ENCODE measurements at regions not wholly inside any gene's neighbourhood (a gene's known extent, or its start where the extent isn't known, plus 50 kb on each side); places are given as distances from the start of the nearest gene placed in this dataset.
A peak's percentile ranks its signal among the peaks of the same experiment; 100 is the strongest.

GRCh38 chr11:134541355-134541754, 129.3 kb upstream of the B3GAT1 start:
- Mint-ChIP-seq H3K4me3 (no peak overlapping the region), H3K4me1 (ENCODE audit: unreplicated experiment) (peaks cover 35% of the 10 kb centered on the region), H3K9me3 (no peaks in the 10 kb centered on the region), H3K27ac (no peak overlapping the region), H3K36me3 (peaks cover 3% of the 10 kb centered on the region), H3K27me3 (peaks cover 19% of the 10 kb centered on the region)
- TF ChIP-seq CTCF (conservative IDR thresholded peaks at IDR 0.05) = no peak
- no peak for DNase-seq (ENCODE audit: extremely low spot score, unreplicated experiment)

- no peaks in the 10 kb centered on the region for H3K9me3 Mint-ChIP-seq
Measured at GRCh38 chr11:134539285-134539684, 127.2 kb upstream of the B3GAT1 start.

GRCh38 chr11:134538742-134539141, 126.7 kb upstream of the B3GAT1 start:
- Mint-ChIP-seq H3K9me3 (no peaks in the 10 kb centered on the region), H3K27ac (no peak overlapping the region), H3K36me3 (peaks cover 3% of the 10 kb centered on the region), H3K4me3 (no peak overlapping the region), H3K4me1 (ENCODE audit: unreplicated experiment) (peaks cover 32% of the 10 kb centered on the region), H3K27me3 (peaks cover 26% of the 10 kb centered on the region)
- TF ChIP-seq CTCF (conservative IDR thresholded peaks at IDR 0.05) = no peak
- peak; percentile 39 for DNase-seq (ENCODE audit: extremely low spot score, unreplicated experiment)

More at GRCh38 chr11:134539285-134539684, 127.2 kb upstream of the B3GAT1 start:
- Mint-ChIP-seq H3K27me3 (peaks cover 22% of the 10 kb centered on the region), H3K4me1 (ENCODE audit: unreplicated experiment) (peaks cover 35% of the 10 kb centered on the region), H3K27ac (peak overlapping the region; percentile 60), H3K4me3 (peak overlapping the region; percentile 62), H3K36me3 (peaks cover 3% of the 10 kb centered on the region)
- no peak for TF ChIP-seq CTCF (conservative IDR thresholded peaks at IDR 0.05)
- DNase-seq (ENCODE audit: extremely low spot score, unreplicated experiment) = peak; percentile 52

GRCh38 chr11:134537941-134538340, 125.9 kb upstream of the B3GAT1 start:
- peak; percentile 37 for DNase-seq (ENCODE audit: extremely low spot score, unreplicated experiment)
- TF ChIP-seq CTCF (conservative IDR thresholded peaks at IDR 0.05) = no peak
- H3K36me3 Mint-ChIP-seq = peaks cover 3% of the 10 kb centered on the region
- H3K27ac Mint-ChIP-seq = peak overlapping the region; percentile 39
- no peaks in the 10 kb centered on the region for H3K9me3 Mint-ChIP-seq
- H3K27me3 Mint-ChIP-seq = peaks cover 30% of the 10 kb centered on the region
- H3K4me1 Mint-ChIP-seq (ENCODE audit: unreplicated experiment) = peaks cover 26% of the 10 kb centered on the region
- H3K4me3 Mint-ChIP-seq = no peak overlapping the region

- Mint-ChIP-seq H3K4me3 (no peak overlapping the region), H3K36me3 (peaks cover 3% of the 10 kb centered on the region), H3K27ac (no peak overlapping the region), H3K9me3 (no peaks in the 10 kb centered on the region), H3K27me3 (peaks cover 30% of the 10 kb centered on the region), H3K4me1 (ENCODE audit: unreplicated experiment) (peaks cover 21% of the 10 kb centered on the region)
- TF ChIP-seq CTCF (conservative IDR thresholded peaks at IDR 0.05) = no peak
- DNase-seq (ENCODE audit: extremely low spot score, unreplicated experiment) = peak; percentile 34
Measured at GRCh38 chr11:134537296-134537695, 125.3 kb upstream of the B3GAT1 start.

GRCh38 chr11:134536677-134537076, 124.6 kb upstream of the B3GAT1 start:
- peaks cover 30% of the 10 kb centered on the region for H3K27me3 Mint-ChIP-seq
- H3K36me3 Mint-ChIP-seq = peaks cover 3% of the 10 kb centered on the region
- peaks cover 18% of the 10 kb centered on the region for H3K4me1 Mint-ChIP-seq (ENCODE audit: unreplicated experiment)
- DNase-seq (ENCODE audit: extremely low spot score, unreplicated experiment) = no peak
- TF ChIP-seq CTCF (conservative IDR thresholded peaks at IDR 0.05) = no peak
- no peak overlapping the region for H3K4me3 Mint-ChIP-seq
- no peaks in the 10 kb centered on the region for H3K9me3 Mint-ChIP-seq
- H3K27ac Mint-ChIP-seq = no peak overlapping the region

Data from type B pancreatic cell (in vitro differentiated cells).